ENCODE measurements at regions not wholly inside any gene's neighbourhood (a gene's known extent, or its start where the extent isn't known, plus 50 kb on each side); places are given as distances from the start of the nearest gene placed in this dataset.
"Not testable (repeated sequence)": the region's sequence is repeated elsewhere in the genome, so short reads cannot be mapped to it uniquely, and the experiment has no call there.

DNA sequence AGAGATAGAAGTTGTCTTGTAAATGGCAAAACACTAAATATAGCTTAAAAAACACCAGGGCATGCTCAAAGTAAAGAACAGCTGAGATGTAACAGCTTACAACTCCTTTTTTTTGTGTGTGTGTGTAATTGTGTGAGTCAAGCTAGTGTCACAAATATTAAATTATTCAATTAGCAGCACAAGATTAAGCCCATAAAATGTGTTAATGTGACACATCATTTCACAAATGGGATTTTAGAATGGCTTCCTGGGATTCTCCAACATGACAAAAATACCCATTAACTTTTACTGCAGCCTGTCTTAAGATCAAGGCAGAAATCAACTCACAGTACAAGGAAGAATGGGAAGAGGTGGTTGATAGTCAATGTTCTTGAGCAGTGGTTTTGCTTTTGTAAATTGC lies 251.4 kb downstream of the KIF20B start:
- DNase-seq, result no peak

DNA sequence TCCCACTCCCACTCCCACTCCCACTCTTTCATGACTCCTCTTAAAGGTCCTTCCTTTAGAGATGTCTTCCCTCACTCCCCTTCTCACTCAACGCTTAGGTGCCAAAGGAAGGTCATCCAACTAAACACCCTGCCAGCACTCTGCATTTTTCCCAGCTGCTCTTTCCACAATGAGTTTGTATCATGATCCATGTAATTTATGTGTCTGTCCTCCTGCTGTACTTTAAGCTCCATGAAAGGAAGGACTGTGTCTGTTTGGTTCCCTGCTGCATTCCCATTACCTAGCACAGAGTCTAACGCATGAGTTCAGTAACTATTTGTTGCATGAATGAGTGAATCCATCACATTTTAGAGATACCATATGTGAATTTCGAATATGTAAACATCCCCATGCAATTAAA lies 252.7 kb downstream of the KIF20B start:
- DNase-seq, result no peak

DNA sequence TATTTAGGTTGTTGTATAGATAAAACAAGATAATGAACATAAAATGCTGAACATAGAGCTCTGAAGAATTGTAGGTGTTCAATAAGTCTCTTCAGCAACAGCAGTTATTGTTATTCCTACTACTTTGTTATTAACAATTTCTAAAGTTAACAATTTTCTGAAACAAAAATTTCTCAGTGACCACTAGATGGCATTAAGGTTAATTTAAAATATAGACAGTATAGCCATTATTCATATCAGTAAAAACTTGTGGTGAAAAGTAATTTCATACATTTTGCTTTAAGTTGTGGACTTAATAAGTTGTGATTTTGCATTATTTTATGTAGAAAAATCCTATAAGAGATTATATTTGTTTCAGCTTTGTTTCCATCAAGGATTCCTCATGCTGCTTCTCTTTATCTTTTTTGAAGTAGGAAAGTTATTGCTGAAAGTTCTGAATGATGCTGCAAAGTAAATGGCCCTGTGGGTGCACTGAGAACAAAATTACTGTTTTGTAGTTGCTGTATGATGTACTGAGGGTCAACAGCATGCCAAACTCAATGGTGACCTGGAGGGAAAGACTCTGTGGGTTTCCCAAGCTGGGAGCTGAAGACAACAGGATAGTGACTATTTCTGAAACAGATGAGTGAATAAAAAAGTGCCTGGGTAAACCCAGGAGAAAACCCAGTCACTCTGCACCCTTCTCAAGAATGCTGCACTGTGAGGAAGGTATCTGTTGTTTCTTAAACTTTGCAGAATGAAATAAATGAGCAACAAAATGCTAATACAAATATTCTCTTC lies 253.6 kb downstream of the KIF20B start:
- no peak for DNase-seq

DNA sequence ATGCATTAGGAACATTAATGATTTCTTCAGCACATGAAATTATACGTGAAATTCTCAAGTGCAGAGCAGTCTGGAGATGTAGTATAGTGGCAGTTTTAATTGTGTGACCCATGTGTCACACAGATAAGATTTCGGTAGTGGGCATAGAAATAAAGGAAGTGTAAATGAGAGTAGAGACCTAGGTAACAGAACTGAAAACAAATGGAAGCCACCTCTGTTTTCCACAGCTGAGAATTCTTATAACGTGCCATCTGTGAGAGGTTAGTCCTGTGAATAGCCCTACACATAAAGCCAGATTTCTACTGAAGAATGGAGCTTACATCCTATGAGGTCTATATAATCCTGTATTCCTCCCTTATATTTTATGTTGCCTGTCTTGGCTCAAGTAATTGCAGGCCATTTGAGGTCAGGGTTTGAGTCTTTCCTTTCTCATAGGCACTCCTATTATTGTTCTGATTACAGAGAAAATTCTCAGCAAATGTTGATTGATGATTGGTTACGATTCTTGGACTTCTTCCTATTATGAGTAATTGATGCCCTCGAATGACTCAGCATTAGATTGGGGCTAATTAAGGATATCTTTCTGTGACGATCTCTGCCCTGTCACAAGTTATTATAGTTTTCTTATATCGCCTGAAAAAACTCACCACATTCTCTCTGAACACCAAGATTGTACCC lies 258.2 kb downstream of the KIF20B start:
- no peak for DNase-seq

DNA sequence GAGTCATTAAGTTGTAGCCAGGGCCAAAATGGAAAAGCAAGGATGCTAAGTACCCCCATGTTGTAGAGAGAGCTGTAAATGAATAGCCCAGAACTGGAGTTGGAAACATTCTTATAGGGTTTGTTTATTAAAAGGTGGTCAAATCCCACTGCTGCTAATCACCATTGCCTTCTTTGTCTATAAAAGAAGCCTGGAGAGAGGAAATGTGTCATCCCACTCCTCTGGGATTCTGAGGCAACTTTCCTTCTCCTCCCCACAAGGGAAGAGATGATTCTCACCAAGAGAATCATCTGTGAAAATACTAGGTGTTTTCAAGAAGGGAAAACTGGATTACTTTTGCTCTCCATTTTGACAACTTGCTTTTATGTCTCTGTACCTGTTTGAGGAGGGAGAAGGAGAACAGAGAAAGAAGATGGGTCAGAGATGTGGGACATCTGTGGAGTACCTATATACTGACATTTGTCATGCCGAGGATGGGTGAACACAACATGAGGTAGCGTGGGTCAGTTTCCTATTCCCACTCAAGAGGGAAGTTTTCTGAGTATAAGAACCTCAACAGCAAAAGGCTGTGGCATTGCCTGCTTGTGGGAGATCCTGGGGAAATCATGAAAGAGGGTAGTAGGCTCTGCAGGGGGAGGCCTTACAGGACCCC lies 262.2 kb downstream of the KIF20B start:
- DNase-seq, result no peak

DNA sequence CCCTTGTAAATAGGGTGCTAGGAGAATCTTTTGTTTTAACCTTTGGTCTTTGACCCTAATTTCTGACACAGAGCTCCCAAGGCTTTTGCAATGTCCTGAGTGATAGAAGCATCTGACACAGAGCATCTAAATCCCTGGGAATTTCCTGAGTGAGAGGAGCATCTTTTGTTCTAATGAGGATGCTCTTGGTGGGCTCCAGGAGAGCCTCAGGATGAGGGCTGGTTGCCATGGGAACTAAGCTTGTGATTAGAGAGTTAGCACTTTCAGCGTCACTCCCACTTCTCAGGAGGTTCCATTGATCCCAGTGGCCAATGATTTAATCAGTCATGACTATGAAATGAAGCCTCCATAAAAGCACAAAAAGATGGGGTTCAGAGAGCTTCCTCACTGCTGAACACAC lies 264.8 kb downstream of the KIF20B start:
- no peak for DNase-seq

DNA sequence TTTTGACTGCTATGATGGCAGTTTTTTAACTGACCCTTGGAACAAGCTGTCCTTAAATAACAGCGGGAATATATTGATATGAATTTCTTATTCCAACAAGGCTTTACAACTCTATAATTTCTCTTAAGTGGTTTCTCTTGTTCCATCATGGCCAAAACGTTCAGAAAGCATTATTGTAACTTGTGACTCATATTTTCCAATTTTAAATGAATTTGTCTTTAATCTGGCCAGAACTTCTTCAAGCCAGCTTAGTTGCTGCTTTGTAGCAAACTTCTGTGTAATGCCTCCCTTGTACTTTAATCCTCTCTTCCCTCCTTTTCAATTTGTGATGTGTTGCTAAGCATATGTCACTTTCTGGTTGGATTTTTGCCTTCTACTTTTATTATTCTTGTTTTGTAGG lies 271.9 kb downstream of the KIF20B start:
- DNase-seq, result no peak

DNA sequence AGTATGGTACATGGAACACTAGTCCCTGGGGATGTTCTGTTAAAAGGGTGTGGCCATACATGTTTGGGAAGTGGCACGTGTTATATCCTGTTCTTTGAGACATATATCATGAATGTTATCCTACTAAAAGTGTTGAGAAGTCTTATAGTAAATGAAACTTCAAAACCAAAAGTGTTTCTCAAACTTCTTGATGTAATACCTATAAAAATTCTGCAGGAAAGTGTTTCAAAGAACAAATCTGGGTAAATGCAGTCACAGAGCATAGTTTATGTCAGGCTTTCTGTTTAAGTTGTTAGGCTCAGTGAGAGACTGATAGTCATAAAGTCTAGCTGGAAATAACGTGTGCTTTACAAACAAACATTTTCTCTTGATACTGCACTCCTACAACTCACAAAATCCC lies 273.7 kb downstream of the KIF20B start:
- no peak for DNase-seq

DNA sequence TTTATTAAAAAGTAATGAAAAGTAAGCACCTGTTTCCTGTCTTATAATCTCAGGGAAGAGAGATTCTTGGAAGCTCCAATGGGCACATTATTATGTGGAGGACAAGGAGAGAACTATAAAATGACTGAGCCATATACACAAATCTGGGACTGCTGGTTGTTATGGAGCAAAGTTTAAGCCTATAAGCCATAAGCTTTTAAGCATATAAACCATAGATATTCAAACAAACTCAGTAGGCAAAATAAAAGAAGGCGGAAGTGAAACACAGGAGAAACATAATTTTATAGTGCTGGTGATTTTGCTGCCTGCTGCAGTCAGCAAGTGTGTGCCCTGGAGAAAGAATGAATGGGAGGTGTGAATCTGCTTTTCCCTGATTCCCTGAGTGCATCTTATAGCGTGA lies 274.4 kb downstream of the KIF20B start:
- no peak for DNase-seq

DNA sequence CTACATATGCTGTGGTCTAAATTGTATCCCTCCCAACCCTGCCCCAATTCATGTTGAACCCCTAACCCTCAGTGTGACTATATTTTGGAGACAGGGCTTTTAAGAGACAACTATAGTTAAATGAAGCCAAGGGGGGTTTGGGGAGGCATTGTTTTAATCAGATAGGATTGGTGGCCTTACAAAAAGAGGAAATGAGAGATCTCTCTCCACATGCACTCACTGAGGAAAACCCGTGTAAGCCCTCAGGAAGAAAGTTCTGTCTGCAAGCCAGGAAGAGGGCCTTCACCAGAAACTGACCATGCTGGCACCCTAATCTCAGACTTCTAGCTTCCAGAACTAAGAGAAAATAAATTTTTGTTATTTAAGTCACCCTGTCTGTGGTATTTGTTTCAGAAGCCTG lies 276.7 kb downstream of the KIF20B start:
- DNase-seq, result no peak

DNA sequence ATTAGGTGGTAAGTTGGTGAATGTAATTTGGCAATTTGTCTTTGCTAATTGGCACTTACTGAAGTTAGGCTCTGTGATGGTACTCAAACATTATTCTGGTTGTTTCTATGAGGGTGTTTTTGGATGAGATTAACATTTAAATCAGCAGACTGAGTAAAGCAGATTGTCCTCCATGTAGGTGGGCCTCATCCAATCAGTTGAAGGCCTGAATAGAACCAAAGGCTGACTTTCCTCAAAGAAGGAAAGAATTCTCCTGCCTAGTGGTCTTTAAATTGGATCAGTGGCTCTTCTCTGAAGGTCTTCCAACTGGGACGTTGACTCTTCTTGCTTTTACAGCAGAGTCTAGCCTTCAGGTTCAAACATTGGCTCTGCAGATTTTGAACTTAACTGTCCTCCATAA lies 278.3 kb downstream of the KIF20B start:
- DNase-seq, result no peak

DNA sequence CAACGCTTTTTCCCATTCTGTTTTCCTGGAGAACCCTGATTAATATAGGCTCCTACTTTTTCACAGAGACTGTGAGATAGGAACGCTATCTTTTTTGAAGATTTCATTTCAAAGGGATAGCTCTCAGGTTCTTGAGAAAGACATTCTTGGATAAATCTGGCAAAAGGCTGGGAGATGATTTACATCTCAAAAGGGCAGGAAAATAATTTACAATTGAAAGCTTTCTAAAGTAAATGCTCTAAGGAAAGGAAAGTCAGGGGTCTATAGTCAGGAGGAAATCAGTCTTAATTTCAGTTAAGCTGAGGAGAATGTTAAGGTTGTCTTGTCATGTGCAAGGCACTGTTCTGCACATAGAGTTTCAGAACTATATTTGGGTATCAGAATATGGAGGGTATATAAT lies 278.8 kb downstream of the KIF20B start:
- no peak for DNase-seq

DNA sequence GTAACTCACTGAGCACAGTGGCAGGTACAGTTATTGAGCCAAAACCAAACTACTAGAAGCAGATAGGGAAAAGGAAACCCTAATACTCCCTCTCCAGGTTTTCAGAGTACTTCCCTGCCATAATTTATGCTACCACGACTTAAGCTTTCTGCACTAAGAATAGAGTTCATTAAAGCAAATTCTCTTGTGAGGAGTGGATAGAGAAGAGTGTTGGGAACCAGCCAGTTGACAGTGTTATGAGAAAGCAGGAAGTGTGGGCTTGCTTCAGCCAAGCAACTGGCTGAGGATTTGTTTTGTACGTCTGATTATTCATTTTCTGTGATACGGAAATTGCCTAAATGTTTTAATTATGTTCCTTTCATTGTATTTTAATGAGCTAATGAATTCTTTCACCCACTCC lies 280.5 kb downstream of the KIF20B start:
- no peak for DNase-seq

DNA sequence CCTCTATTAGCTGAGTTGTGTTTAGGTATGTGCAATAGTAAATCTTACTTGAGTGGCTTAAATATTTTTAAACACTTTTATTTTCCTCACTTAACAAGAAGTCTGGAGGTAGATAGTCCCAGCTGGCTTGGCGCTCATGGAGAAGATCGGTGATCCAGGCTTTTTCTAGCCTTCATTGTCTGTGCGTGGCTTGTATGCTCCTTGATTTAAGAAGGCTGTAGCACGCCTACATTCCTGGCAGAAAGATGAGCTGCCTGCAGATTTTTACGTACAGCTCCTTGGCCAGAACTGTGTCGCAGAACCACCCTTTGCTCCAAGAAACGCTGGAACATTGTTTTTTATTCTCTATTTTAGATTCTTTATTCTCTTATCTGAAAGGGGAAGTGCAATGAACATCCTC lies 284.1 kb downstream of the KIF20B start:
- DNase-seq, result no peak

DNA sequence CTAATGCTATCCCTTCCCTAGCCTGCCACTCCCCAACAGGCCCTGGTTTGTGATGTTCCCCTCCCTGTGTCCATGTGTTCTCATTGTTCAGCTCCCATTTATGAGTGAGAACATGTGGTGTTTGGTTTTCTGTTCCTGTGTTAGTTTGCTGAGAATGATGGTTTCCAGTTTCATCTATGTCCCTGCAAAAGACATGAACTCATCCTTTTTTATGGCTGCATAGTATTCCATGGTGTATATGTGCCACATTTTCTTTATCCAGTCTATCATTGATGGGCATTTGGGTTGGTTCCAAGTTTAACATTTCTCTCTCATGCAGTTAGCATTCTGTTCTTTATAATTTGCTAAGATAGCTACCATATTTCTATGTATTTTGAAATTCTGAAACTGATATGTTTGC lies 287.0 kb downstream of the KIF20B start:
- not testable (repeated sequence) for DNase-seq

DNA sequence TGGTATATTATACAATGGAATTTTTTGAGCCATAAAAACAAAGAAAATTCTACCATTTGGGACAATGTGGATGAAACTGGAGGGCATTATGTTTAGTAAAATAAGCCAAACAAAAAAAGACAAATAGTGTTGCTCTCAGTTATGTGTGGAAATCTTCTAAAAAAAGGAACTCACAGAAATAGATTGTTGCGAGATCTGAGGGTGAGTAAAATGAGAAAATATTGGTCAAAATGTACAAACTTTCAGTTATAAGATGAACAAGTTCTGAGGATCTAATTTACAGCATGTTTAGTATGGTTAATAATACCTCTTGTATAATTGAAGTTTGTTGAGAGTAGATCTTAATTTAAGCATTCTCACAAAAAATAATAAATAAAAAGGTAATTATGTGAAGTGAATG lies 291.2 kb downstream of the KIF20B start:
- no peak for DNase-seq

DNA sequence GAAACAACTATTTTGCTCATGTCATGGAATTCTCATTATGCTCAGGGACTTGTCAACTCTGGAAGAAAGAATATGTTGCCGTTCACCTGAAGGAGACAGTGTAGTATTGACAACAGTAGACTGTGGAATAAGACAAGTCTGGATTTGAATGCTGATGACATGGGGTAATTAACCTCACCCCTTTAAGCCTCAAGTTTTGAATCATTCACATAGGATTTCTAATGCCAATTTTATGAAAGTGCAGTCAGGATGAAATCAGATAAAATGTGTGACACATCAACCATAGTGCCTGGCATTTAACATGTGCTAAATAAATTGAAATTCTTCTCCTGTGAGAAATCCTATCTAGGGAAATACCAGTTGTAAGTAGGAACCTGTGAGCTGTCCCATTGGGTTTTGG lies 305.8 kb downstream of the KIF20B start:
- DNase-seq, result no peak

DNA sequence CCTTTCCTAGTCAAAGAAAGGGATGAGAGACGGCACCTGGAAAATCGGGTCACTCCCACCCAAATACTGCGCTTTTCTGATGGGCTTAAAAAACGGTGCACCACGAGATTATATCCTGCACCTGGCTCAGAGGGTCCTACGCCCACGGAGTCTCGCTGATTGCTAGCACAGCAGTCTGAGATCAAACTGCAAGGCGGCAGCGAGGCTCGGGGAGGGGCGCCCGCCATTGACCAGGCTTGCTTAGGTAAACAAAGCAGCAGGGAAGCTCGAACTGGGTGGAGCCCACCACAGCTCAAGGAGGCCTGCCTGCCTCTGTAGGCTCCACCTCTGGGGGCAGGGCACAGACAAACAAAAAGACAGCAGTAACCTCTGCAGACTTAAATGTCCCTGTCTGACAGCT lies 309.9 kb downstream of the KIF20B start:
- DNase-seq, result not testable (repeated sequence)

DNA sequence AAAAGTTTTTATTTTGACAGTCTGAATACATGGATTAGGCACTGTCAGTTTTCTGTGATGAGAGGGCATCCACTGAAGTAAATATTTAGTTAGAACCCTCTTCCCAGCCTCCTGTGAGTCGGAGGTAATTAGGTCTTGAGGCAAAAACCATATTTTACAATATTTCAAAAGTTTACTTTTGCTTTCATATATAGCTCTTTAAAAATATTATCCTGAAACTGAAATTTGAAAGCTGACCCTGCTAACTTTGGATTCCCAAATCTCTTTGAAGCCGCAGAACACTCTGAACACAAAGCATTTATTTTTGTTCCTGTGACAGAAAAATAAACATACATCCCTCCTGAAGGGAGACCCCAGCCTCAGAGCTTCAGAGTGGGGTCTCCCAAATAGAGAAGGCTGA lies 317.4 kb downstream of the KIF20B start:
- DNase-seq, result no peak

DNA sequence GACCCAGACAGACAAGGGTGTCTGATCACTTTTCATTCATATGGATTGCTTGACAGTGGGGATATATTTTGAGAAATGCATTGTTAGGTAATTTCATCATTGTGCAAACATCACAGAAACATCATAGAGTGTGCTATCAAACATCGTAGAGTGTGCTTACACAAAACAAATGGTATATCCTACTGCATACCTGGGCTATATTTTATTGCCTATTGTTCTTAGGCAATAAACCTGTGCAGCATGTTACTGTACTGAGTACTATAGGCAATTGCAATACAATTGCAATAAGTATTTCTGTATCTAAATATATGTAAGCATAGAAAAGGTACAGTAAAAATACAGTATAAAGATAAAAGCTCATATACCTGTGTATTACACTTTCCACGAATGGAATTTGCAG lies 319.1 kb downstream of the KIF20B start:
- no peak for DNase-seq

DNA sequence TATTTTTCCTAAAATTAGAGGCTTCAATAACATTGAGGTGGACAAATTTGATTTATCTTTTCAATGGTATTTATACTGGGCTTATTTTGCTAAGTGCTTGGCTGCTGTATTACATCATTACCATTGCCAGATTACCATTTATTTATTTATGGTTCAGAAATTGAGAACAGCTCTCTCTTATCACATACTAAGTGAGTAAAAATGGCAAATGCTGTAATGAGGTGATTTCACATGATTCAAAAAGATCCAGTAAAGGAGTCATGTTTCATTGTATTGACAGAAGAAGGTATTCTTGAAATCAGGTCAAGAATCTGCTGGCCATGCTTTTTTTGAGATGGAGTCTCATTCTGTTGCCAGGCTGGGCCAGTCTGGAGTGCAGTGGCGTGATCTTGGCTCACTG lies 322.6 kb downstream of the KIF20B start:
- no peak for DNase-seq

DNA sequence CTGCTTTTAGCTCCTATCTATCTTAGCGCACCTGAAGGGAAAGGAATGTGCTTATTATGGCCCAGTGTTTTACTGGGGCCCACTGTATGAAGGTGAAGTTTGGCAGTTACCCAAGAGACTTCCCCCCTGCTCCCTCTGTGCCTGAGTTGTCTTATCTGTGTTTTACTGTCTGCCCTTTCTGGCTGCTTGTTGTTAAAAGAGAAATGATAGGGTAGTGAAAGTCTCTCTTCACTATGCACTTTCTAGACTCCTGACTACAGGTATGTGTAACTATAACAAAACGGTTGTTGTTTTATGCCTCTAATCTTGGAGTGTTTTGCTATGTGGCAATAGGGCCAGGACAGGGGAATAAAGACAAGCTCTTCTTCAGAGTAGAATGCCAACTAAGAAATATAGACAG lies 326.9 kb downstream of the KIF20B start:
- no peak for DNase-seq

DNA sequence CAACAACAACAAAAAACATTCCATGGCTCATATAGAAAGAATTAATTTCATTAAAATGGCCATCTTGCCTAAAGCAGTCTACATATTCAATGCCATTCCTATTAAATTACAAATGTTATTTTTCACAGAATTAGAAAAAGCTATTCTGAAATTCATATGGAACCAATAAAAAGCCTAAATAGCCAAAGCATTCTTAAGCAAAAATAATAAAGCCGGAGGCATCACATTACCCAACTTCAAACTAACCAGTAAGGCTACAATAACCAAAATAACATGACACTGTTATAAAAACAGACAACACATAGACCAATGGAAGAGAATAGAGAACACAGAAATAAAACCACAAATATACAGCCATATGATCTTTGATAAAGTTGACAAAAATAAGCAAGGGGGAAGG lies 330.4 kb downstream of the KIF20B start:
- DNase-seq, result no peak

DNA sequence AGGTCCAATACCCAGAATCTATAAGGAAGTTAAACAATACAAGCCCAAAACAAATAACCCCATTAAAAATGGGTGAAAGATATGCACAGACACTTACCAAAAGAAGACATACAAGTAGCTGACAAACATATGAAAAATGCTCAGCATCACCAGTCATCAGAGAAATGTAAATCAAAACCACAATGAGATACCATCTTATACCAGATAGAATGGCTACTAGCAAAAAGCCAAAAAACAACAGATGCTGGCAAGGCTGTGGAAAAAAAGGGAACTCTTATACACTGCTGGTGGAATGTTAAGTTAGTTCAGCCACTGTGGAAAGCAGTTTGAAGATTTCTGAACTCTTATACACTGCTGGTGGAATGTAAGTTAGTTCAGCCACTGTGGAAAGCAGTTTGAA lies 331.1 kb downstream of the KIF20B start:
- no peak for DNase-seq
